NCI-H345 (cell line): ENCODE measurements at regions not wholly inside any gene's neighbourhood (a gene's known extent, or its start where the extent isn't known, plus 50 kb on each side); places are given as distances from the start of the nearest gene placed in this dataset.

ENCODE experiments used
- DNase-seq: peaks from one replicate; lab custom pipeline; 2025; lab: John Stamatoyannopoulos, UW

DNA sequence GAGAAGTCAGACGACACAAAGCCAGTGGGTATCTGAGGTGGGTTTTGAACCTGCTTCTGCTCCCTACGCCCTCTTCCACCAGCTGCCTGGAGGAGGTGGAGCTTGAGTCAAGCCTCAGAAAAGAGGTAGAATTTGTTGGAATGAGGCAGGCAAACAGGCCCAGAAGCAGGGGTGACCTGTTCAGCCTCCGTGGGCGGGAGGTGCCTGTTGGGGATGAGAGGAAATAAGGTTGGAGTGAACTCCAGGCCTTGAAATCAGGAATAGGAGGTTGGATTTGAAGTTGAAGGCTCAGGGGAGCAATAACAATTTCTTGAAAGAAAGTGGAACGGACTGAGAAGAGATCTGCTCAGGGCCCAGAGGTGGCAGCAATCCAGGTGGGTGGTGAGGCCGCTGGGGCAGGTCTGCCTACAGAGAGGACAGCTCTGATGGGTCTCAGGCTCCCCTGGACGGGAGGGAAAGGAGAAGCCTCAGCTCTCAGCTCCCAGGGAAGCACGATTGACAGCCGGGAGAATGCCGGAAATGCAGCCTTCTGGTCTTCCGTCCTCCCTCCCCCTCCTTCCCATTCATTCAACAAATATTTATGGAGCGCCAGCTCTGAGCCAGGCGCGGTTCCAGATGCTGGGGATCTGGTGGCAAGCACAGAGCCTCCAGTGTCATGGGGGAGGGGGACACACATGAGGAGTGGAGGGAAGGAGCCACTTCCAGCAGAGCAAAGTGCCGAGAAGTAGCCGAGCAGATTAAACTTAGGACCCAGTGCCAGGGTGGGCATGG, 61.9 kb upstream of the CIBAR2 start:
- DNase-seq = no peak

GRCh38 chr16:85174871-85175723, 62.8 kb upstream of the CIBAR2 start:
- DNase-seq = no peak

DNA sequence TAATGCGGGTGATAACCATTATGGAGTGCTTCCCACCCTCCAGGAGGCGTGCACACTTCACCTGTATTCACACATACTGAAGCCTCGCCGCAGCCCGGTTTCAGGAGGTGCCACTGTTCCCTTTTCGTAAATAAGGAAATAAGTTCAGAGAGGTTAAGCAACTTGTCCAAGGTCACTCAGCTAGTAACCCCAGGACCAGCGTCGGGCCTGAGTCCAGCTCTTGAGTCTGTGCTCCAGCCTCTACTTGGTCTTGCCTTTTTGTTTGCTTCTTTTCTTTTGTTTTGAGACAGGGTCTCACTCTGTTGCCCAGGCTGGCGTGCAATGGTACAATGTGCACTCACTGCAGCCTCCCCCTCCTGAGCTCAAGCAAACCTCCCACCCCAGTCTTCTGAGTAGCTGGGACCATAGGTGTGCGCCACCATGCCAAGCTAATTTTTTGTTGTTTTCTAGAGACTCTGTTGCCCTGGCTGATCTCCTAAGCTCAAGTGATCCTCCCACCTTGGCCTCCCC, 63.5 kb upstream of the CIBAR2 start:
- no peak for DNase-seq

DNA sequence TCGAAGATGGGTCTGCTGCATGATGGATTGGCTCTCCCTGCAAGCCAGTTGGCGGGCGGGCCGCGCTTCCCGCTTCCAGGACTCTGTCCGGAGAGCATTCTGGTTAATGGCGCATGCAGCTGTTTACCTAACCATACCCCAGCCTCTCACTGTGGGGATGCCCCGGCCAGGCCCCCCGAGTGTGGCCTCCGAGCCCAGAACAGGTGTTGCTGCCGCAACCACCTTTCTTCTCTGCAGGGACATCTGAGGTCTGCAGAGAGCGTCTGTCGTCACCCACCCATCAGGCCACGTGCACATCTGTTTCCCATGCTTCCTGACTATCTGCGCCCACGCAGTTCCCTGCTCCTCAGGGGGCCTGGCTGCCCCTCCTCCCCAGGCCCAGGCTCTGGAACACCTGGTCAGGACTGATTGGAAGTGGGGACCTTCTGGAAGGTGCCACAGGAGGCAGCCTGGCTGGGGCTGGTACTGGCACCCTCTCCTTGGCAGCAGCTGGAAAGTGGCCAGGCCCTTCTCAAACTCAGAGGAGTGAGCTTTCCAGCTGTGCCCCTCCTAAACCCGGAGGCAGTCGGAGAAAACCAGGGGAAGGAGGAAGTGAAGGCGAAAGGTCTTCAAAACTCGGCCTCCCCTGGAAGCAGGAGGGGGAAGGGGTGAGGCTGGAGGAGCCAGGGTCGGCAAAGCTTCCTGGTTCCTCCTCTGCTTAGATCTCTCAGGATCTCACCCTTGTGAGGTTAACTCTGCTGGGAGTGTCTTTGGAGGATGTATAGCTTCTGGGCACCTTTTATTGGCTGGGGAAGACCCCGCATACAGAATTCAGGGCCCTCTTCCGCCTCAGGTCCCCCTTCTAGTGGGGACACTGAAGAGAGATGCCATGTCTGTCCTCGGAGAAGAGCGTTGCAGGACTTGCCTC, 64.5 kb upstream of the CIBAR2 start:
- DNase-seq = no peak

- no peak for DNase-seq
Observed at GRCh38 chr16:85177448-85177846, 65.2 kb upstream of the CIBAR2 start.

- DNase-seq = no peak
Observed at GRCh38 chr16:85178006-85178591, 65.8 kb upstream of the CIBAR2 start.

GRCh38 chr16:85178596-85178995, 66.3 kb upstream of the CIBAR2 start:
- DNase-seq = no peak

GRCh38 chr16:85179344-85180046, 67.2 kb upstream of the CIBAR2 start:
- no peak for DNase-seq

DNA sequence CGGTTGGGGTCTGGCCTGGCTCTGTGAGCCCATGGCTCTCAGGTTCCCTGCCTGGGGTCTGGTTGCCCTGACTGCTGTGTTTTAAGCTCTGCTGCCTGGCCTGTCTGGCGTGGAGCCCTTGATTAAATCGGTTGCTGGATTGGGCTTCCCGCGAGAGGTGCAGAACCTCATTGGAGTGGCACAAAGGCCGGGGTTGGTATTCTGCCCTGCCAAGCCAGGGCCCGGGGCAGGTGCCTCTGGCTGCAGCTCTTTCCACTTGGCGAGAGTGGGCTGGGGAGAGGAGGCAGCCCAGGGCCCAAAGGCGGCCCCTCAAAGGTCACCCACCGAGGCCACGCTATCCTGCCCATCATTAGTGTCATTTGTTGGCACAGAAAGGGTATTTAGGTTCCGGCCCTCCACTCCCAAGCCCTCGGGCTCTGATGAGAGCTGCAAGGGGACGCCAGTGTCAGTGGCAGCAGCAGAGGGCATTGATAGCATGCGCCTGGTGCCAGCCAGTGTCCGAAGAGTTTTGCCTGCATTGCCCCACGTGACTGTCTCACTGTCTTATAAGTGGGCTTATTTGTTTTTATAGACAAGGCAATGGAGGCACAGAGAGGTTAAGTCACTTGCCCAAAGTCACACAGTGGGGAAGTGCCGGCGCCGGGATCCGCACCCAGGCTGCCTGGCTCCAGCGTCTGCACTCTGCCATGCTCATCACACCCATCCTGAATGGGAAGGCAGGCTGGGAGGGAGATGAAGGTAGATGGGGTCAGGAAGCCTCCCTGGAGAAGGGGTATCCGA, 68.0 kb upstream of the CIBAR2 start:
- no peak for DNase-seq

DNA sequence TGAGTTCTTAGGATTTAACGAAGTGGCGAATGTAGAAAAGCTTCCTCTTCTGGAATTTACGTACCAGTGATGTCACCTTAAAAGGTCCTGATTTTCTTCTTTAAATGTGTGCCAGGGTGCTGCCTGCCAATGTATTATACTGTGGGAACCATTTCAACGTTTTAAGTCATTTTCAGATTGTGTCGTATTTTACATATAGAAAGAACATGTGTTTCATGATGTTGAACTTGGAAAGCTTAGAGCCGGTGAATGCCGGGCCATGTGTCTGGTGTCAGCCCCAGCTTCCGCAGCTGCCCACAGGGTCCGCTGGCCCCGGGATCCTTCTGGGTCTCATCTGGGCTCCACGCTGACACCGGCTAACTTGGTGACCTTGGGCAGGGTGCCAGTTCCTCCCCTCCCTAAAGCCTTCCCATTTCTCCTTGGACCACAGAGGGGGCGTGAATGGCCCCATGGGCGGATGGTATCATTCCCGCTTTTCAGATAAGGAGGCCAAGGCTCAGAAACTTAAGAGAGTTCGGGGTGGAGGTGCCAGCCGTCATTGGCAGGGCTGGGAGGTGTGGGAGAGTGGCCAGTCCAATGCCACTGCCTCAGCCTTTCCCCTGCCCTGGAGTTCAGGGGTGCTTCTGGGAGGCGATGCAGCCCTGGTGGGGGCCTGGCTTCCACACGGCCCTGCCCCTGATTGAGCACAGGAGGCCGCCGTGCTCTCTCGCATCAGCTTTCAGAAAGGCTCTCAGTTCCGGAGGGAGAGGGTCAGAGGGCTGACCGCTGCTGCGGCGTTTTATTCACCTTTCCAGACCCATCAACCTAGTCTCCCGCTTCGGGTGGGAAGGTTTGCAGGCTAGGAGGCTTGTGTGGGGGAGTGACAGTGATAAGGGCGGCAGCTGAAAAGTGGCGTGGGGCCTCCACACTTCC, 68.8 kb upstream of the CIBAR2 start:
- DNase-seq = no peak

DNA sequence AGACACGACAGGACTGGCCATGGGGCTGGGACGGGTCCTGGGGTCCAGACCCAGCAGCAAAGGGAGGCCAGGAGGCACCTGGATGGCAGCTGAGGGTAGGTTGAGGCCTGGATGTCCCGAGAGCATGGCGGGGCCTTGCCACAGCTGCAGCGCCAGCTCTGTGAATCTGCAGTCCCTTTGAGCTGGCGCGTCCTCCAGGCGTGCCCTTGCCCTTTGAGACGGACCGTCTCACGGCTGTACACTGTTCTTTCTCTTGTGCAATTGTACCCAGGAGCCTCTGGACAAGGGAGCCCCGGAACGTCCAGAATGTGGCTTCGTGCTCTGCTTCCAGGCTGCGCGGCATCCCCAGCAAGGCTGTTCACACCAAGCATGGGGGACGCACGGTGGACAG, 69.5 kb upstream of the CIBAR2 start:
- DNase-seq = no peak

DNA sequence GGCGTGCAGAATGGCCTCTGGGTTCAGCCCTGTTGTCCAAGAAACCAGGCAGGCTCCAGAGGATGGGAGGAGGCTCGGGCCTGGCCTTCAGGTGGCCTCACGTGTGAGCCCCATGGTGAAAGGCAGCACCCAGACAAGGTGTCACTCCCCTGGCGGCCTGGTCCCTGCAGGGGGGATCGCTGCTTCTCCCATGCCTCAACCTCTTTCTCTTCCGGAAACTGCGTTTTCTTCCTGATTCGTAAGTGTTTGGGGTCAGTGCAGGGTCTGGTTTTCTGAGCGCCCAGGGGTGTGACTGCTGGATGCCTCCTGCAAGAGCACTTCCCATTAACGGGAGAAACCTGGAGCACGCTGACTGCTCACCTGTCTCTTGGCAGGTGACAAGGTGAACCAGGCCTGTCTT, 70.0 kb upstream of the CIBAR2 start:
- DNase-seq = no peak

DNA sequence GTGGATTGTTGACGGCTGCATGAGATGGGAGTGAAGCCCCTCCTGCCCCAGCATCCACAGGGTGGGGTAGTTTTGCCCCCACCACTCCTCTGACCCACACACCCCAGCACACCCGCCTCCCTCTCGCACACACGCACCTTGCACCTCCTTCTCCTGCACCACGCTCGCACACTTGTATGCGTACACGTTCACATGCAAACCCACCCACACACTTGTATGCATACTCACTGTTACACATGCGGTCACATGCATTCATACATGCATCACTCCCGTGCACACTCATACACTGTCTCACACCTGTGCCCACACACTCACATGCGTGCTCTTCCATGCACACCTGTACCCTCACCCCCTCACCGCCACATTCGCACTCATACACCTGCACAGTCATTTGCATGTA, 70.5 kb upstream of the CIBAR2 start:
- no peak for DNase-seq

DNA sequence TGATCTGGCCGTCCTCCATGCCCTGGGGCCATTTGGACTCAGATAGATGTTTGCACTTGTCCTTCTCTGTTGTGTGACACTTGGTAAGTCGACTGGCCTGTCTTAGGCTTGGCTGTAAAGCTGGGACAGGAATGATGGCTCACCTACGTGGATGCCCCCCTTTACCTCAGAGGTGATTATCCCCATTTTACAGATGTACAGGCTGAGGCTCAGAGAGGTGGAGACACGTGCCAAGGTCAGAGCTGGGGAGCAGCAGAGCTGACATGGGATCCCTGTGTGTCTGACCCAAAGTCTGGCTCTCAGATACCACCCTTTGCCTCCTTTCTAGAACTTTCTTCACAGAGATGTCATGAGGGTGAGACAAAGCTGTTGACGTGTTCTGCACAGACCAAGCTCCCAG, 71.3 kb upstream of the CIBAR2 start:
- DNase-seq = no peak

- no peak for DNase-seq
Observed at GRCh38 chr16:85184404-85184803, 72.1 kb upstream of the CIBAR2 start.

- DNase-seq = no peak
Observed at GRCh38 chr16:85185303-85186100, 73.2 kb upstream of the CIBAR2 start.

- no peak for DNase-seq
Observed at GRCh38 chr16:85187002-85187401, 74.7 kb upstream of the CIBAR2 start.

GRCh38 chr16:85187447-85187846, 75.2 kb upstream of the CIBAR2 start:
- DNase-seq = no peak
